ENCODE measurements at regions not wholly inside any gene's neighbourhood (a gene's known extent, or its start where the extent isn't known, plus 50 kb on each side); places are given as distances from the start of the nearest gene placed in this dataset.

- H3K27ac ChIP-seq = no peak overlapping the region
- H3K27me3 ChIP-seq = no peaks in the 10 kb centered on the region
- H3K36me3 ChIP-seq = no peaks in the 10 kb centered on the region
- TF ChIP-seq EP300 (IDR thresholded peaks at IDR 0.05) (no peak), POLR2AphosphoS5 (IDR thresholded peaks at IDR 0.05) (no peak), POLR2A (IDR thresholded peaks at IDR 0.05) (no peak)
- TF ChIP-seq, protein P1, sequence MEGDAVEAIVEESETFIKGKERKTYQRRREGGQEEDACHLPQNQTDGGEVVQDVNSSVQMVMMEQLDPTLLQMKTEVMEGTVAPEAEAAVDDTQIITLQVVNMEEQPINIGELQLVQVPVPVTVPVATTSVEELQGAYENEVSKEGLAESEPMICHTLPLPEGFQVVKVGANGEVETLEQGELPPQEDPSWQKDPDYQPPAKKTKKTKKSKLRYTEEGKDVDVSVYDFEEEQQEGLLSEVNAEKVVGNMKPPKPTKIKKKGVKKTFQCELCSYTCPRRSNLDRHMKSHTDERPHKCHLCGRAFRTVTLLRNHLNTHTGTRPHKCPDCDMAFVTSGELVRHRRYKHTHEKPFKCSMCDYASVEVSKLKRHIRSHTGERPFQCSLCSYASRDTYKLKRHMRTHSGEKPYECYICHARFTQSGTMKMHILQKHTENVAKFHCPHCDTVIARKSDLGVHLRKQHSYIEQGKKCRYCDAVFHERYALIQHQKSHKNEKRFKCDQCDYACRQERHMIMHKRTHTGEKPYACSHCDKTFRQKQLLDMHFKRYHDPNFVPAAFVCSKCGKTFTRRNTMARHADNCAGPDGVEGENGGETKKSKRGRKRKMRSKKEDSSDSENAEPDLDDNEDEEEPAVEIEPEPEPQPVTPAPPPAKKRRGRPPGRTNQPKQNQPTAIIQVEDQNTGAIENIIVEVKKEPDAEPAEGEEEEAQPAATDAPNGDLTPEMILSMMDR (IDR thresholded peaks at IDR 0.05) = no peak
- H3K9me3 ChIP-seq = peaks cover 0 to 9% (median 0%) of the 10 kb centered on the region in 3 donors
- no peak overlapping the region for H3K4me3 ChIP-seq
- ATAC-seq = no peak
- H3K4me1 ChIP-seq = no peaks in the 10 kb centered on the region
- WGBS, 2 donors (ENCODE audit: low coverage in 1 of 2) = 37 to 53% methylated on average over 3 of the region's 3 CpGs
These were observed 955.9 kb downstream of the SLITRK5 start for GRCh38 chr13:88627071-88627470.

DNA sequence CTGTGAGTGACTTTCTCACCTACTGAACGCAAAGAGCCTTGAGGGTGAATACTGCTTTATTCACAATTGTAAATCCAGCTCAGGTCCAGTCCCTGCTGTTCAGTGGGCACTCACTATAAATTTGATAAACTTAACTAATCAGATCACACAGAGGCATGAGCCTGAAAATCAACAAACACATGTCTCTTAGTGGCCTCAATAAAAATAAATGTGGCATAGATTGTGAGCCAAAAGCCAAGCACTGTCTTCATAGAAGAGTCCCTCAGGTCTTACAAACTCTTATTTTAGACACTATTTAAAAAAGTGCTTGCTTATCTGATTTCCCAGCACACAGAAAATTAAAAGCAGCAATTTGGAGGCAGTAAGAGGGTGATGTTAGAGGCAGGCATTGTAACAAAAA, 957.7 kb downstream of the SLITRK5 start:
- Histone ChIP-seq H3K4me1 (no peaks in the 10 kb centered on the region), H3K4me3 (no peak overlapping the region), H3K36me3 (no peaks in the 10 kb centered on the region), H3K27ac (no peak overlapping the region), H3K9me3 (peaks cover 0 to 9% (median 0%) of the 10 kb centered on the region in 3 donors), H3K27me3 (no peaks in the 10 kb centered on the region)
- ATAC-seq = no peak
- TF ChIP-seq, protein P1 (IDR thresholded peaks at IDR 0.05) = no peak
- TF ChIP-seq EP300 (IDR thresholded peaks at IDR 0.05) (no peak), POLR2AphosphoS5 (IDR thresholded peaks at IDR 0.05) (no peak), POLR2A (IDR thresholded peaks at IDR 0.05) (no peak)
- no CpG with 5 or more reads among the region's 1 CpG for WGBS, 2 donors (ENCODE audit: low coverage in 1 of 2)

DNA sequence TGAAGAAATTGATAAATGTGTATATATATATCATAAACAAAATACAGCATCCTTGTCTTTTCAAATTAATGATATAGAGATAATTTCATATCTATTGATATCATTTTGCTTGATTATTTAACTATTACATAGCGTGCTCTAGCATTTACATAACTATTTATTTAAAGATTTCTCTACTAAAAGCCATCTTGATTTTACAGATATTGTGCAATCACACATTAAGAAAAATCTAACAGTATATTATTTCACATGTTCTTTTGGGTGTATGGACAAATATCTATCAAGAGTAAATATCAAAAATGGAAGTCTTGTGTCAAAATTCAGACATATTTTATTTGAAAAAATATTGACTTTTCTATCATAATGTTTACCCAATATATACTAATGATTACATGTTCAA, 966.8 kb downstream of the SLITRK5 start:
- Histone ChIP-seq H3K9me3 (no peaks in the 10 kb centered on the region), H3K36me3 (no peaks in the 10 kb centered on the region), H3K27me3 (no peaks in the 10 kb centered on the region), H3K4me3 (no peak overlapping the region), H3K27ac (no peak overlapping the region), H3K4me1 (no peaks in the 10 kb centered on the region)
- 0 to 59% methylated on average over 1 of the region's 1 CpG for WGBS, 2 donors (ENCODE audit: low coverage in 1 of 2)
- no peak for TF ChIP-seq POLR2AphosphoS5 (IDR thresholded peaks at IDR 0.05)
- no peak for TF ChIP-seq POLR2A (IDR thresholded peaks at IDR 0.05)
- TF ChIP-seq EP300 (IDR thresholded peaks at IDR 0.05) = no peak
- TF ChIP-seq, protein P1 (IDR thresholded peaks at IDR 0.05) = no peak
- no peak for ATAC-seq

- Histone ChIP-seq H3K9me3 (peaks cover 0 to 17% (median 0%) of the 10 kb centered on the region in 3 donors), H3K4me1 (no peaks in the 10 kb centered on the region), H3K36me3 (no peaks in the 10 kb centered on the region), H3K4me3 (no peak overlapping the region), H3K27ac (no peak overlapping the region), H3K27me3 (no peaks in the 10 kb centered on the region)
- no peak for ATAC-seq
- WGBS, 2 donors (ENCODE audit: low coverage in 1 of 2) = 66 to 72% methylated on average over 2 of the region's 2 CpGs
- TF ChIP-seq POLR2A (IDR thresholded peaks at IDR 0.05) (no peak), POLR2AphosphoS5 (IDR thresholded peaks at IDR 0.05) (no peak), EP300 (IDR thresholded peaks at IDR 0.05) (no peak)
- TF ChIP-seq, protein P1 (IDR thresholded peaks at IDR 0.05) = no peak
These were observed 972.1 kb downstream of the SLITRK5 start for GRCh38 chr13:88643233-88643632.

GRCh38 chr13:88648598-88649373, 977.6 kb downstream of the SLITRK5 start:
- Histone ChIP-seq H3K27ac (no peak overlapping the region), H3K36me3 (no peaks in the 10 kb centered on the region), H3K4me1 (no peaks in the 10 kb centered on the region), H3K27me3 (no peaks in the 10 kb centered on the region), H3K4me3 (no peak overlapping the region), H3K9me3 (peaks cover 0 to 9% (median 0%) of the 10 kb centered on the region in 3 donors)
- WGBS, 2 donors (ENCODE audit: low coverage in 1 of 2) = 33 to 46% methylated on average over 1 to 2 of the region's 2 CpGs
- no peak for ATAC-seq
- TF ChIP-seq POLR2A (IDR thresholded peaks at IDR 0.05) = no peak

Data from gastroesophageal sphincter (tissue), 4 donors.